Activated CD4-positive, alpha-beta T cell treated with anti-CD3 and anti-CD28 coated beads for 24 hours (primary cell): ENCODE measurements at regions not wholly inside any gene's neighbourhood (a gene's known extent, or its start where the extent isn't known, plus 50 kb on each side); places are given as distances from the start of the nearest gene placed in this dataset.
"Not testable (repeated sequence)": the region's sequence is repeated elsewhere in the genome, so short reads cannot be mapped to it uniquely, and the experiment has no call there.

Source experiments
- DNase-seq, 2 donors: peaks; one replicate each; pipeline ENCODE4 v3.0.0-alpha.2; 2020; ENCODE audit warnings: low read depth in 2 of 2

DNA sequence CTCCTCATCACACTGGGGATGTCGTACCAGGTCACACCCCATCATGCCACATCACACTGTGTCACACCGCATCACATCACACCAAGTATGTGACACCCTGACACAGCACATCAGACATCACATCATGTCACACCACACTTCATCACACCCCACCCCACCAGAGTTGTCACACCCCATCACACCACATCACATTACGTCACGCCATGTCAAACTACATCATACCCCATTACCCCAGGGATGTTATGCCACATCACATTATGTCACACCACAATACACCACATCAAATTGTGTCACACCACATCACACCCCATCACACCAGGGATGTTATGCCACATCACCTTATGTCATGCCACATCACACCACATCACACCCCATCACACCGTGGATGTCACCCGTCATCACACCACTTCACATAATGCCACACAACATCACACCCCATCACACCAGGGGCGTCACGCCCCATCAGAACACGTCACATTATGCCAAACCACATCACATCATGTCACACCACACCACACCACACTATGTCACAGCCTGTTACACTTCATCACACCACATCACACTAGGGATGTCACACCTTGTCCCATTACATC, 133.6 kb downstream of the TMEM121 start:
- no peak for DNase-seq

DNA sequence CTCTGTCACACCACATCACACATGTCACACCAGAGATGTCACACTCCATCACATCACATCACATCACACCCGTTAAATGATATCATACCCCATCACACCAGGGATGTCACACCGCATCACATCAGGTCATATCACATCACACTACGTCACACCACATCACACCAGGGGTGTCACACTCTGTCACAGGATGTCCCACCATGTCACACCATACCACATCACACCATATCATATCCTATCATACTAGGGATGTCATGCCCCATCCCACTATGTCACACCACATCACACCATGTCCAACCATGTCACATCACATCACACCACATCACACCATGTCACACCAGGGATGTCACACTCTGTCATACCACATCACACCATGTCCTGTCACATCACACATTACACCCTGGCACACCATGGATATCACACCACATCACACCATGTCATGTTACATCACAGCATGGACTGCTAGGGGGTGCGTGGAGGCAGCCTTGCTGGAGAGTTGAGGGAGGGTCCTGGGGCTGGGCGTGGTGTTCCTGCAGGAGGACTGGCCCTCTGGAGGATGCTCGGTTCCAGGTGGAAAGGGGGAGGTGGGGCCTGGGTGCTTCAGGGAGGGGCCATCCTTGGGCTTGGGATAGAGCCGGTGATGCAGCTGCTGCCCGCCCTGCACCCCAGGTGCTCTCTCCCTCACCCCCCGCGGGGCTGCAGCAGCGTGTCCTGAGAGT, 134.6 kb downstream of the TMEM121 start:
- DNase-seq, result no peak

DNA sequence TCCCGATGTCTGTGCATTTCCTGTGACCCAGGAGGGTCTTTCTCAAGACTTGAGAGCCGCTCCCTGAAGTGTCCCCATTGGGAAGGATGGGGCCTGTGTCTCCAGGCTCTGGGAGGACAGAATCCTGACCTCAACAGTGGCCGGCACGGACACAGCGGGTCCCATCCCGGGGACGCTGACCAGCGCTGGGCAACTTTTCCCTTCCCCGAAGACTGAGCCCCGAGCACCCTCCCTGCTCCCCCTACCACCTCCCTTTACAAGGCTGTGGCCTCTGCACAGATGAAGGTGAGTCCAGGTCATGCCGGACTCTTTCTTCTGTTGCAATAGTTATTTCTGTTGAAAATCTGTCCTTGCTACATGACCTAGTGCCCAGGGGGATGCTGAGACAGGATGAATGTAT, 135.7 kb downstream of the TMEM121 start:
- DNase-seq, result not testable (repeated sequence)

DNA sequence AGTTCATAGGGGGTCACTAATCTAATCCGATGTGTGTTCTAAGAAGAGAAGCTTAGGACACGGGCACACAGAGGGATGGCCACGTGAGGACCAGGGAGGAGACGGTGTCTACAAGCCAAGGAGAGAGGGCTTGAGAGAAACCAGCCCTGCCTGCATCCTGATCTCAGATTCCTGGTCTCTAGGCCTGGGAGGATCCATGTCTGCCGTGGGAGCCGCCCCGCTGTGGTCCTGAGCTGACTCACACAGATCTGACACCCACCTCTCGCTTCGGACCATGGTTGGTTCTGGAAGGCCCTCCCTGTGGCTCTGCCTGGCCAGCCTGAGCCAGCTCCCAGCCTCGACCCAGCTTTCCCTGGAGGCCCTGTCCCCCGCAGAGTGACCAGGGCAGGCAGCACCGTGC, 136.2 kb downstream of the TMEM121 start:
- not testable (repeated sequence) for DNase-seq

DNA sequence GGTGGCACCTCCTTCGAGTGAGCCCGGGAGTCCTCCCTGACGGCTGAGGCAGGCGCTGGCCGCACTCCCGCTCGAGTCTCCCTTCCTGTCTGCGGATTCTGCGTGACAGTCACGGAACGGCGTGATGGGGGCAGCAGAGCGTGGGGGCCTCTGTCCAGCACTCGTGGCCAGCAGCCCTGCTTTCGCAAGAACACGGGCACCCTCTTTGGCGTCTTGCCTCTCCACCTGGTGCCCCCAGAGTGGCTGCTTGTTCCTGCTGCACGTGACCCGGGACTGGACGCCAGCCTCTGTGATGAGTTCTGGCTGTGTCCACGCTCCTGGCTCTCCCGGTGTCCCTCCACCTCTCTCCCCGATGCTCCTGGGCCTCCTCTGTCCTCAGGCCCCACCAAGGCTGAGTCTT, 136.9 kb downstream of the TMEM121 start:
- DNase-seq, result not testable (repeated sequence)

DNA sequence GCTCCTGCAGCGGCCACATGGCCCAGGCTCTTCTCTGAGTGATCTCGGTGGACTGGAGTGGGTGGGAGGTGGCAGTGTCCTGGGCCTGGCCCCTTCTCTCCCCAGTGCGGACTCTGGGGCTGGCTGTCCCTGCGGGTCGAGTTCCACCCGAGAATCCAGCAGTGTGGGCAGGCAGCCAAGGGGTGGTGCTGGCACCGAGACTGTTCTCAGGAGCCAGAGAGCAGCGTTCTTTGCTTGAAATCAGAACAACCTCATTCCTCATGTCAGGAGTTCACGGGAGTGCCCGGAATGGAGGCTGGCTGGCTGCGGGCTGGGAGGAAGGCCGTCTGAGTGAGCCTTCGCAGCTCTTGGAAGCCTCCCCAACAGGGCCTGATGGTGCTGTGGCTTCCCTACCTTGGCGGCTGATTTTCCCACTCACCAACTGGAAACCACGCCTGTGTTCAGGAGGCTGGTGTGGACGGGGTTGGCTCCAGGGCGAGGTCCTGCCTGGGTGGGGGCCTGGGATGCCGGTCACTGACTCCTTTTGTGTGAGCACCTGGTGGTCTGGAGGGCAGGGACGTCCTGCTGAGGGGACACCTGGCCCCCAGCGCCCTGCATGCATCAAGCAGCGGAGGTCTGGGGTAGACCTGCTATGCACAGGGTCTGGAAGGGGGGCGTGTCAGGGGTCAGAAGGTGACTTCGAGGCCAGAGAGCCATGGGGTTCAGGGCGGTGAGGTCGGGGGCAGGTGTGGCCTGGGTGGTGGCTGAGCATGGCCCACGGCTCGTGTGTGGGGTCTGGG, 137.6 kb downstream of the TMEM121 start:
- DNase-seq, result not testable (repeated sequence)

DNA sequence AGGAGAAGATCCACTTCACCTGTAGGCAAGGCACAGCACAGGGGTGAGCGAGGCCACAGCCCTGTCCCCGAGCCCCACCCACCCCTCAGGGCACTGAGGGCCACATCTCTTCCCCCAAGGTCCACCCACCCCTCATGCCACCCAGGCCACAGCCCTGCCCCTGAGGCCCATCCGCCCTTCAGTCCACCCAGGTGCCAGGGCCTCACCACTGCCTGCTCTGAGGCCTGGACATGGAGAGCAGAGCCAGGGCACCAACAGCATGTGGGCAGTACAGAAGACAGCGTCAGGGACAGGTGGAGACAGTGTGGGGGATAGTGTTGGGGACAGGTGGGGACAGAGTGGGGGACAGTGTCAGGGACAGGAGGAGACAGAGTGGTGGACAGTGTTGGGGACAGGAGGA, 138.3 kb downstream of the TMEM121 start:
- no peak for DNase-seq

DNA sequence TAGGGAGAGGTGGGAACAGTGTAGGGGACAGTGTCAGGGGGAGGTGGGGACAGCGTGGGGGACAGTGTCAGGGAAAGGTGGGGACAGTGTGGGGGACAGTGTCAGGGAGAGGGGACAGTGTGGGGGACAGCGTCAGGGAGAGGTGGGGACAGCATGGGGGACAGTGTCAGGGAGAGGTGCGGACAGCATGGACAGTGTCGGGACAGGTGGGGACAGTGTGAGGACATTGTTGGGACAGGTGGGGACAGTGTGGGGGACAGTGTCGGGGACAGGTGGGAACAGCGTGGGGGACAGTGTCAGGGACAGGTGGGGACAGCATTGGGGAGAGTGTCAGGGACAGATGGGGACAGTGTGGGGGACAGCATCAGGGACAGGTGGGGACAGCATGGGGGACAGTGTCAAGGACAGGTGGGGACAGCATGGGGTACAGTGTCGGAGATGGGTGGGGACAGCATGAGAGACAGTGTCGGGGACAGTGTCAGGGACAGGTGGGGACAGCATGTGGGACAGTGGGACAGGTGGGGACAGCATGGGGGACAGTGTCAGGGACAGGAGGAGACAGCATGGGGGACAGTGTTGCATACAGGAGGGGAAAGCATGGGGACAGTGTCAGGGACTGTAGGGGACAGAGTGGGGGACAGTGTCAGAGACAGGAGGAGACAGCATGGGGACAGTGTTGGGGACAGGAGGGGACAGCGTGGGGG, 139.0 kb downstream of the TMEM121 start:
- no peak for DNase-seq

DNA sequence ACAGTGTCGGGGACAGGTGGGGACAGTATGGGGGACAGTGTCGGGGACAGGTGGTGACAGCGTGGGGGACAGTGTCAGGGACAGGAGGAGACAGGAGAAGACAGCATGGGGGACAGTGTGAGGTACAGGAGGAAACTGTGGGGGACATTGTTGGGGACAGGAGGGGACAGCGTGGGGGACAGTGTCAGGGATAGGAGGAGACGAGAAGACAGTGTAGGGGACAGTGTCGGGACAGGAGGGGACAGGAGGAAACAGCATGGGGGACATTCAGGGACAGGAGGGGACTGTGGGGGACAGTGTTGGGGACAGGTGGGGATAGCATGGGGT, 139.5 kb downstream of the TMEM121 start:
- no peak for DNase-seq

DNA sequence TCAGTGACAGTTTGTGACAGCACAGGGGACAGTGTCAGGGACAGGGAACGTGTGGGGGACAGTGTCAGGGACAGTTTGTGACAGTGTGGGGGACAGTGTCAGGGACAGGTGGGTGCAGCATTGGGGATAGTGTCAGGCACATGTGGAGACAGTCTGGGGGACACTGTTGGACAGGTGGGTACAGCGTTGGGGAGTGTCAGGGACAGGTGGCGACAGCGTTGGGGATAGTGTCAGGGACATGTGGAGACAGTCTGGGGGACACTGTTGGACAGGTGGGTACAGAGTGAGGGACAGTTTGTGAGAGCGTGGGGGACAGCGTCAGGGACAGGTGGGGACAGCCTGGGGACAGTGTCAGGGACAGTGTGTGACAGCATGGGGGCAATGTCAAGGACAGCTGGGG, 140.0 kb downstream of the TMEM121 start:
- DNase-seq, result no peak

DNA sequence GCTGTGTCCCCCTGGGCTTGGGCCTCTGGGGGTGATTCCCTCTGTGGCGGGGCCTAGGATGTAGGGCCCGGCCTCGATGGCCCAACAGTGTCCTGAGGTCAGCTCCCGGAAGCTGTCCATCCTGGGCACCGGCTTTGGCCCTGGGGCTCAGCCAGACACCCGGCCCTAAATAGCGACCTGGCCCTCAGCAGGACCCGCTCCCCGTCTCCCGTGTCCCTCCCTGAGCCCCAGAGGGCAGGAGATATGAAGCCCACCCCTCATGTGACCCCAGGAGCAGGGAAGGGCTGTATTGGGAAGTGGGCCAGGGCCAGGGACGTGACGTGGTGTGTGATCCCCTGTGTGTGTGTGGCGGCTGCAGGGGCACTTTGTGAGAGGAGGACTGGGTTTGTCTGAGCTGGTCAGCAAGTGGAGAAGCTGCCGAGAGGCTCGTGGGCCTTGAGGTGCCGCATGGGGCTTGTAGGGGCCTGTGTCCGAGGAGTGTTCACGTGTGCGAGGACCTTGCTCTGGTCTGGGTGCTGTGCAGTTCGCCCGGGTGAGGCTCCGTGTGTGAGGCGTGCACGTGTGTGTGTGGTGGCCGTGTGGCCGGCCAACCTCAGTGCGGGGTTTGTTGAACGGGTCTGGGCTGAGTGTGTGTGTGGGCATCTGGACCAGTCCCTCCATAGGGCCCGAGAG, 140.7 kb downstream of the TMEM121 start:
- DNase-seq, result not testable (repeated sequence)

DNA sequence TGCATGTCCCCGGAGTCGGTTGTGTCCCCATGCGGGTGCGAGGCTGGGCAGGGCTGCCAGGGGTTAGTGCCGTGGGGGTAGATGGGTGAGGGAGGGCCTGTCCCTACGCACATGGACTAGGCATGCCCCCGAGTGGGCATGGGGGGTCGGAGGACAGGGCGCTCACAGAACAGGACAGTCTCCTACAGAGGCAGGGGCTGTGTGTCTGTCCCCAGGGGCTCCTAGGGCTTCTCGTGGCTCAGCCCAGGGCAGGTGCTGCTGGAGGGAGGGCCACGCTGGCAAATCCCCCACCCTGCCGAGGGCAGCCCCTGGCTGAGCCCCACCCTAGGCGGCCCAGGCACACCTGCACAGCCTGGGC, 141.3 kb downstream of the TMEM121 start:
- DNase-seq, result not testable (repeated sequence)

DNA sequence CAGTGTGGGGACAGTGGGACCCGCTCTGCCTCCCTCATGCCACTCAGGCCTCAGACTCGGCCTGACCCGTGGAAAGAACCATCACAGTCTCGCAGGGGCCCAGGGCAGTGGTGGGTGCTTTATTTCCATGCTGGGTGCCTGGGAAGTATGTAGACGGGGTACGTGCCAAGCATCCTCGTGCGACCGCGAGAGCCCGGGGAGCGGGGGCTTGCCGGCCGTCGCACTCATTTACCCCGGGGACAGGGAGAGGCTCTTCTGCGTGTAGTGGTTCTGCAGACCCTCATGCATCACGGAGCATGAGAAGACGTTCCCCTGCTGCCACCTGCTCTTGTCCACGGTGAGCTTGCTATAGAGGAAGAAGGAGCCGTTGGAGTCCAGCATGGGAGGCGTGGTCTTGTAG, 141.6 kb downstream of the TMEM121 start:
- not testable (repeated sequence) for DNase-seq

DNA sequence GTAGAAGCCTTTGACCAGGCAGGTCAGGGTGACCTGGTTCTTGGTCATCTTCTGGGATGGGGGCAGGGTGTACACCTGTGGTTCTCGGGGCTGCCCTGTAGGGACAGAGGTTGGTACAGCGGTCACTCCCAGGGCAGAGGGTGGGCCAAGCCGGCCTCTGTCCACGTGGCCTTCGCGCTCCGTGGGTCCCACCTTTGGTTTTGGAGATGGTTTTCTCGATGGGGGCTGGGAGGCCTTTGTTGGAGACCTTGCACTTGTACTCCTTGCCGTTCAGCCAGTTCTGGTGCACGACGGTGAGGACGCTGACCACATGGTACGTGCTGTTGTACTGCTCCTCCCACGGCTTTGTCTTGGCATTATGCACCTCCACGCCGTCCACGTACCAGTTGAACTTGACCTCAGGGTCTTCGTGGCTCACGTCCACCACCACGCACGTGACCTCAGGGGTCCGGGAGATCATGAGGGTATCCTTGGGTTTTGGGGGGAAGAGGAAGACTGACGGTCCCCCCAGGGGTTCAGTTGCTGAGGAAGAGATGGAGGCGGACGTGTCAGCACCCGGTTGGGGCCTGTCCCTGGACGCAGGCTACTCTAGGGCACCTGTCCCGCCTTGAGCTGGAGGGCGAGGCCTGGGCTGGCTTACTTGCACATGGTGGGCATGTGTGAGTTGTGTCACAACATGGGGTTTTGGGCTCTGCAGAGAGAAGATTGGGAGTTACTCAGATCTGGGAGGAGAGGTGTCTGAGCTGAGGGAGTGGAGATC, 142.3 kb downstream of the TMEM121 start:
- not testable (repeated sequence) for DNase-seq

DNA sequence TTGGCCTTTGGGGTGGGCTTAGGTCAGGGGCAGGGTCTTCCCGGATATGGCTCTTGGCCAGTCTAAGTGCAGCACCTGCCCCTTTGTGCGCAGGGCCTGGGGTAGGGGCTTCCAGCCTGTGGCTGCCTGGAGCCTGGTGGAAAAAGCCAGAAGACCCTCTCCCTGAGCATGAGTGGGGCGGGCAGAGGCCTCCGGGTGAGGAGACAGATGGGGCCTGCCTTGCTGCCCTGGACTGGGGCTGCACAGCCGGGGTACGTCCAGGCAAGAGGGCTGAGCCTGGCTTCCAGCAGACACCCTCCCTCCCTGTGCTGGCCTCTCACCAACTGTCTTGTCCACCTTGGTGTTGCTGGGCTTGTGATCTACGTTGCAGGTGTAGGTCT, 142.8 kb downstream of the TMEM121 start:
- not testable (repeated sequence) for DNase-seq

DNA sequence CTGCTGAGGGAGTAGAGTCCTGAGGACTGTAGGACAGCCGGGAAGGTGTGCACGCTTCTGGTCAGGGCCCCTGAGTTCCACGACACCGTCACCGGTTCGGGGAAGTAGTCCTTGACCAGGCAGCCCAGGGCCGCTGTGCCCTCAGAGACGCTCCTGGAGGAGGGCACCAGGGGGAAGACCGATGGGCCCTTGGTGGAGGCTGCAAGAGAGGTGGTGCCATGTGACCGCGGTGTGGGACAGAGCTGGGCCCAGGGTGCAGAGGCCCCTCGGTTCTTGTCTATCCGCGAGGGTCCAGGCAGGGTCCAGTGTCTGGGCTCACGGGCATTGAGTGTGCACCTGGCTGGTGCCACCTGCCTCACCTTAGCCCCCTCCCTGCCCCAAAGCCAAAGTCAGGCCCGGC, 143.3 kb downstream of the TMEM121 start:
- not testable (repeated sequence) for DNase-seq

DNA sequence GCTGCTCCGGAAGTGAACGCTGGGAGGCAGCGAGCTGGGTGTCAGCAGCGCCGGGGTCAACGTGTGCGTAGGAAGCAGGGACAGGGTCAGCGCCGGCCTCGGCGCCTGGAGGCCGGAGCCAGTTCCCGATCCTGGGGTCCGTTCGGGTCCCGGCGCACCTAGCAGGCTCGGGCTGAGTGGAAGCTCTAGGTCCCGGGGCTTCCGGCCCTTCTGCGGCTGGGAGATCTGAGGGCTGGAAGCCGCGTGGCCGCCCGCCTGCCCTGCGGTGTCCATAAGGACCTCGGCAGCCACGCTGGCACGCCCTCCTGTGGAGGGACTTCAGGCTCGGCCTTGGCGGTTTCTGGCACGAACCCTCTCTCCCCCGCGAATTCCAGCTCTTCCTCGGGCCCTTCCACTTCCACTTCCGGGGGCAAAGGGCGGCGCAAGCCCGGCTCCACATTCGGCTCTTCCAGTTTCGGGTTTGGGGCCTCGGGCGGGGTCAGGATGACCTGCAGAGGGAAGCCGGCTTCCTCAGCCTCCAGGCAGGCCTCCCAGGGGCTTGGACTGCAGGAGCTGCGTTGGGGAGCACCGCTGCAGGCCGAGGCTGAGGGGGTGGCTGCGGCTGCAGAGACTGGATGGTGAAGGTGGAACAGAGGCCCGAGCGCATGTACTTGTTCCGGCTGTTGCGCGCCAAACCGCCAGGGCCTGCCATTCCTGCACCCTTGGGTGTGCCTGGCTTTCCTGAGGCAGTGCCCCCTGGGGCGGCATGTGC, 146.2 kb downstream of the TMEM121 start:
- DNase-seq, result not testable (repeated sequence)

DNA sequence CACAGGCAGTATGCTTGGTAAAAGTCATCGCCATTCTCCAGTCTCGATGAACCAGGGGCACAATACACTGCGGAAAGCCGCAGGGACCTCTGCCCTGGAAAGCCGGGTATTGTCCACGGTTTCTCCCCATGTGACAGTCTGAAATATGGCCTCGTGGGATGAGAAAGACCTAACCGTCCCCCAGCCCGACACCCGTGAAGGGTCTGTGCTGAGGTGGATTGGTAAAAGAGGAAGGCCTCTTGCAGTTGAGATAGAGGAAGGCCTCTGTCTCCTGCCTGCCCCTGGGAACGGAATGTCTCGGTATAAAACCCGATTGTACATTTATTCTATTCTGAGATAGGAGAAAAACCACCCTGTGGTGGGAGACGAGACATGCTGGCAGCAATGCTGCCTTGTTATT, 149.1 kb downstream of the TMEM121 start:
- not testable (repeated sequence) for DNase-seq

DNA sequence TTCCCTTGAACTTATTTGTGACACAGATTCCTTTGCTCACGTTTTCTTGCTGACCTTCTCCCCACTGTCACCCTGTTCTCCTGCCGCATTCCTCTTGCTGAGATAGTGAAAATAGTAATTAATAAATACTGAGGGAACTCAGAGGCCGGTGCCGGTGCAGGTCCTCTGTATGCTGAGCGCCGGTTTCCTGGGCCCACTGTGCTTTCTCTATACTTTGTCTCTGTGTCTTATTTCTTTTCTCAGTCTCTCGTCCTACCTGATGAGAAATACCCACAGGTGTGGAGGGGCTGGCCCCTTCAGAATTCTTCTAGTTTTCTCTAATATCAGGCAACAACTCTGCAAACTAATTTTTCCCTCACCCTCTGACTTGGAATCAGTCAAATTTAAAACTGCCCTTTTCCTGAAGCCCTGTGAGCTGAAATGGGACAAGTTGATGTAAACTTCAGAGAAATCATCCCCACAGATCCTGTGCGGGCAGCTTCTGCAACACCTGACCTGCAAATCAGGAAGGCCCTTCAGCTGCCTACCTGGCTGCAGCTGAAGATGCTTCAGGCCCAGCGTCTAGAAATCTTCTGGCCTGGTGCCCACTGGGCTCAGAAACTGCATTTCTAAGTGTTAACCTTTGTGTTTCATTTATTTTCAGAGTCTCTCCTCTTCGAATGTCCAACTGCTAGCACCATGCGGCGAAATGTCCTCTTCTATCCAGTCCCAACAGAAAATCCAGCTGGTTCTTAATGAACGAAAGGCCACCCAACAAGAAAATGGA, 149.7 kb downstream of the TMEM121 start:
- not testable (repeated sequence) for DNase-seq

DNA sequence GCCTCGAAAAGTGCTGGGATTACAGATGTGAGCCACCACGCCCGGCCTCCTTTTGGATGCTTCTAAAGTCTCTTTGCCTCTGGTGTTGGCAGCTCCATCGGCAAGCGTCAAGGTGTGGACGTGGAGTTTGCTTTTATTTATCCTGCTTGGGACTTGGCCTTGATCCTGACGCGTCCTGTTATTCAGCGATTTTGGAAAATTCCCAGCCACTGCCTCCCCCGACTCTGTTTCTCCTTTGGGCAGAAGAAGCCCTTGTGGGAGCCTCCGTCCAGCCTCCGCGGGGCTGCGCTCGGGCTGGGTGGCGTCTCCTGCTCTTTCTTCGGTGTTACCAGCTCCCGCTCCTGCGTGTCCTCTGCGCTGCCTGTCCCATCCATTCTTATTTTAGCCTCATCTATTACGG, 151.7 kb downstream of the TMEM121 start:
- not testable (repeated sequence) for DNase-seq
